HepG2 (cell line): ENCODE measurements at regions not wholly inside any gene's neighbourhood (a gene's known extent, or its start where the extent isn't known, plus 50 kb on each side); places are given as distances from the start of the nearest gene placed in this dataset.

ENCODE experiments used
- GPN1 ChIP-seq: sonication (generic); formaldehyde crosslinking; IDR thresholded peaks from 2 replicates; pipeline ENCODE4 v1.5.1; 2020; ENCODE audit warnings: missing genetic modification reagents, borderline replicate concordance
- HMGA1 ChIP-seq: sonication (generic); formaldehyde crosslinking; conservative IDR thresholded peaks from 2 replicates; pipeline ENCODE4 v1.4.0; 2020; ENCODE audit warnings: missing genetic modification reagents
- MIER2 ChIP-seq: IDR thresholded peaks from 2 replicates; pipeline ENCODE4 v1.6.1; 2016; ENCODE audit warnings: missing biosample characterization, missing genetic modification reagents
- MXD4 ChIP-seq: IDR thresholded peaks from 2 replicates; pipeline ENCODE4 v1.6.1; 2016; ENCODE audit warnings: mild to moderate bottlenecking, missing biosample characterization, missing genetic modification reagents
- MXI1 ChIP-seq: IDR thresholded peaks from 3 replicates; pipeline ENCODE4 v1.6.1; 2012; ENCODE audit warnings: low read depth, low read length, inconsistent platforms, borderline replicate concordance
- NFYB ChIP-seq: sonication (generic); formaldehyde crosslinking; IDR thresholded peaks from 2 replicates; pipeline ENCODE4 v1.4.0; 2020; ENCODE audit warnings: missing genetic modification reagents
- PITX1 ChIP-seq: sonication (generic); formaldehyde crosslinking; IDR thresholded peaks from 2 replicates; pipeline ENCODE4 v1.5.1; 2020; ENCODE audit warnings: mild to moderate bottlenecking, missing genetic modification reagents
- RORA ChIP-seq: sonication (generic); formaldehyde crosslinking; IDR thresholded peaks from 2 replicates; pipeline ENCODE4 v1.5.0; 2020; ENCODE audit warnings: mild to moderate bottlenecking, missing genetic modification reagents, moderate library complexity
- SALL2 ChIP-seq: sonication (generic); formaldehyde crosslinking; IDR thresholded peaks from 2 replicates; pipeline ENCODE4 v1.8.1; 2023; ENCODE audit warnings: mild to moderate bottlenecking, missing genetic modification reagents, inconsistent platforms
- SIN3A ChIP-seq: IDR thresholded peaks from 2 replicates; pipeline ENCODE4 v1.6.1; 2011; ENCODE audit warnings: low read depth, mild to moderate bottlenecking, control low read depth, low read length, borderline replicate concordance
- TEAD3 ChIP-seq: optimal IDR thresholded peaks from 2 replicates; pipeline ENCODE3; 2016; ENCODE audit warnings: borderline replicate concordance
- ZMYM3 ChIP-seq: sonication (generic); formaldehyde crosslinking; IDR thresholded peaks from 2 replicates; pipeline ENCODE4 v1.5.1; 2020; ENCODE audit warnings: mild to moderate bottlenecking, missing genetic modification reagents
- ZNF207 ChIP-seq: fragments of 450-650 bp; IDR thresholded peaks from 2 replicates; pipeline ENCODE4 v1.6.1; 2016; ENCODE audit warnings: antibody characterized with exemption, borderline replicate concordance
- ZNF660 ChIP-seq: sonication (generic); formaldehyde crosslinking; IDR thresholded peaks from 2 replicates; pipeline ENCODE4 v1.5.1; 2020; ENCODE audit warnings: mild to moderate bottlenecking, low read depth, missing genetic modification reagents, borderline replicate concordance
- ZNF75D ChIP-seq: sonication (generic); formaldehyde crosslinking; IDR thresholded peaks from 2 replicates; pipeline ENCODE4 v1.8.1; 2023; ENCODE audit warnings: missing genetic modification reagents, mild to moderate bottlenecking, borderline replicate concordance
- ZNF773 ChIP-seq: sonication (generic); formaldehyde crosslinking; IDR thresholded peaks from 2 replicates; pipeline ENCODE4 v1.4.0; 2020; ENCODE audit warnings: missing genetic modification reagents, borderline replicate concordance
- TF ChIP-seq, protein P1 (sequence below): sonication (generic); formaldehyde crosslinking; IDR thresholded peaks from 2 replicates; pipeline ENCODE4 v1.4.0; 2020; ENCODE audit warnings: missing genetic modification reagents, borderline replicate concordance
- TF ChIP-seq, protein P2 (sequence below): sonication (generic); formaldehyde crosslinking; IDR thresholded peaks from 2 replicates; pipeline ENCODE4 v1.4.0; 2020; ENCODE audit warnings: mild to moderate bottlenecking, low read depth, missing genetic modification reagents
- TF ChIP-seq, protein P3 (sequence below): conservative IDR thresholded peaks from 2 replicates; pipeline ENCODE4 v1.6.1; 2018; ENCODE audit warnings: missing genetic modification reagents
- TF ChIP-seq, protein P4 (sequence below): sonication (generic); formaldehyde crosslinking; IDR thresholded peaks from 2 replicates; pipeline ENCODE4 v1.8.0; 2022; ENCODE audit warnings: mild to moderate bottlenecking, missing genetic modification reagents, moderate library complexity
- TF ChIP-seq, protein P5 (sequence below): sonication (generic); formaldehyde crosslinking; IDR thresholded peaks from 2 replicates; pipeline ENCODE4 v1.4.0; 2020; ENCODE audit warnings: missing genetic modification reagents

DNA sequence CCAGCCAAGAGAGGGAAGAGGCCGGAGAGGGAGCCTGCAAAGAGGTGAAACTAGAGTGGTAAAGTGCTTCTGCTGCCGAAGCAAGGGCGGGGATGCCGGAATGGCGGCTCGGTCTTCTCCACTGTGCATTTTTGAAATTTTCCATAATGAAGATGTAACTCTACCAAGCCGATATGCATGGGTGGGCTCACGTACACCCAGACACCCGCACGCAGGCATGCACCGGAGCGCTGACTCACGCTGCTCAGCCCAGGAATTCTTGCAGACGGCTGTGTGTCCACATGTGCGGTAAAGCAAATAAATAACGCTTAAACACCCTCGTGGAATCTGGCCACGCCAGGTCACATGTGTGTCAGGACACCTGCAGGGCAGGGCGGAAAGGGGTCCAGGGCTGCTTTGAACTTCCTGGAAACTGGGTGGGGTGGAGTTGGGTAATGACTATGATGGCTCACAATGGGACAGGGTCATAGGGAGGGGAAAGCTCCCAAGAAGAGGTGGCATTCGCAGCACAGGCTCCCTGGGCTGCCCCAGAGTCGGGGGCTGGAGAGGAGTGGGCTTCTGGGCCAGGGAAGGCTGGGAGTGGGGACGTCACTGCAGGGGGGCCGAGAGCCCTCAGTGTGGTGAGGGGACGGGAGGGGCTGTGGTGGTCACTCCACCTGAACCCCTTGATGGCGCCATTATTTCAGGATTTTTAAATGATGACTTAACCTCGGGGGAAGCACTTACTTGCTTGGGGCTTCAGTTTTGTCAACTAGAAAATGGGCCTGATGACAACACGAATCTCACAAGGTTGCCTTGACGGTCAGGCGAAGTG lies 265.5 kb downstream of the PARN start (continued):
- TF ChIP-seq, protein P1, sequence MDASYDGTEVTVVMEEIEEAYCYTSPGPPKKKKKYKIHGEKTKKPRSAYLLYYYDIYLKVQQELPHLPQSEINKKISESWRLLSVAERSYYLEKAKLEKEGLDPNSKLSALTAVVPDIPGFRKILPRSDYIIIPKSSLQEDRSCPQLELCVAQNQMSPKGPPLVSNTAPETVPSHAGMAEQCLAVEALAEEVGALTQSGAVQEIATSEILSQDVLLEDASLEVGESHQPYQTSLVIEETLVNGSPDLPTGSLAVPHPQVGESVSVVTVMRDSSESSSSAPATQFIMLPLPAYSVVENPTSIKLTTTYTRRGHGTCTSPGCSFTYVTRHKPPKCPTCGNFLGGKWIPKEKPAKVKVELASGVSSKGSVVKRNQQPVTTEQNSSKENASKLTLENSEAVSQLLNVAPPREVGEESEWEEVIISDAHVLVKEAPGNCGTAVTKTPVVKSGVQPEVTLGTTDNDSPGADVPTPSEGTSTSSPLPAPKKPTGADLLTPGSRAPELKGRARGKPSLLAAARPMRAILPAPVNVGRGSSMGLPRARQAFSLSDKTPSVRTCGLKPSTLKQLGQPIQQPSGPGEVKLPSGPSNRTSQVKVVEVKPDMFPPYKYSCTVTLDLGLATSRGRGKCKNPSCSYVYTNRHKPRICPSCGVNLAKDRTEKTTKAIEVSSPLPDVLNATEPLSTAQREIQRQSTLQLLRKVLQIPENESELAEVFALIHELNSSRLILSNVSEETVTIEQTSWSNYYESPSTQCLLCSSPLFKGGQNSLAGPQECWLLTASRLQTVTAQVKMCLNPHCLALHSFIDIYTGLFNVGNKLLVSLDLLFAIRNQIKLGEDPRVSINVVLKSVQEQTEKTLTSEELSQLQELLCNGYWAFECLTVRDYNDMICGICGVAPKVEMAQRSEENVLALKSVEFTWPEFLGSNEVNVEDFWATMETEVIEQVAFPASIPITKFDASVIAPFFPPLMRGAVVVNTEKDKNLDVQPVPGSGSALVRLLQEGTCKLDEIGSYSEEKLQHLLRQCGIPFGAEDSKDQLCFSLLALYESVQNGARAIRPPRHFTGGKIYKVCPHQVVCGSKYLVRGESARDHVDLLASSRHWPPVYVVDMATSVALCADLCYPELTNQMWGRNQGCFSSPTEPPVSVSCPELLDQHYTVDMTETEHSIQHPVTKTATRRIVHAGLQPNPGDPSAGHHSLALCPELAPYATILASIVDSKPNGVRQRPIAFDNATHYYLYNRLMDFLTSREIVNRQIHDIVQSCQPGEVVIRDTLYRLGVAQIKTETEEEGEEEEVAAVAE = peak; percentile 95
- TF ChIP-seq SALL2 (CRISPR knock-in tag) = no peak
- TF ChIP-seq TEAD3 = peak; percentile 99
- no peak for TF ChIP-seq GPN1 (CRISPR knock-in tag)
- peak; percentile 97 for TF ChIP-seq ZMYM3 (CRISPR knock-in tag)
- peak; percentile 97 for TF ChIP-seq MXD4 (CRISPR knock-in tag)
- TF ChIP-seq PITX1 (CRISPR knock-in tag) = peak; percentile 96
- TF ChIP-seq ZNF75D (CRISPR knock-in tag) = no peak
- TF ChIP-seq MIER2 (CRISPR knock-in tag) = peak; percentile 88
- no peak for TF ChIP-seq NFYB (CRISPR knock-in tag)
- TF ChIP-seq SIN3A = peak; percentile 97
- TF ChIP-seq ZNF773 (CRISPR knock-in tag) = no peak
- no peak for TF ChIP-seq RORA (CRISPR knock-in tag)
- TF ChIP-seq, protein P2, sequence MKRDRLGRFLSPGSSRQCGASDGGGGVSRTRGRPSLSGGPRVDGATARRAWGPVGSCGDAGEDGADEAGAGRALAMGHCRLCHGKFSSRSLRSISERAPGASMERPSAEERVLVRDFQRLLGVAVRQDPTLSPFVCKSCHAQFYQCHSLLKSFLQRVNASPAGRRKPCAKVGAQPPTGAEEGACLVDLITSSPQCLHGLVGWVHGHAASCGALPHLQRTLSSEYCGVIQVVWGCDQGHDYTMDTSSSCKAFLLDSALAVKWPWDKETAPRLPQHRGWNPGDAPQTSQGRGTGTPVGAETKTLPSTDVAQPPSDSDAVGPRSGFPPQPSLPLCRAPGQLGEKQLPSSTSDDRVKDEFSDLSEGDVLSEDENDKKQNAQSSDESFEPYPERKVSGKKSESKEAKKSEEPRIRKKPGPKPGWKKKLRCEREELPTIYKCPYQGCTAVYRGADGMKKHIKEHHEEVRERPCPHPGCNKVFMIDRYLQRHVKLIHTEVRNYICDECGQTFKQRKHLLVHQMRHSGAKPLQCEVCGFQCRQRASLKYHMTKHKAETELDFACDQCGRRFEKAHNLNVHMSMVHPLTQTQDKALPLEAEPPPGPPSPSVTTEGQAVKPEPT (CRISPR knock-in tag) = peak; percentile 98
- TF ChIP-seq HMGA1 (CRISPR knock-in tag) = no peak
- TF ChIP-seq ZNF660 = peak; percentile 80; the same call in 1 of the 2 replicates
- TF ChIP-seq ZNF207 = no peak
- TF ChIP-seq, protein P3, sequence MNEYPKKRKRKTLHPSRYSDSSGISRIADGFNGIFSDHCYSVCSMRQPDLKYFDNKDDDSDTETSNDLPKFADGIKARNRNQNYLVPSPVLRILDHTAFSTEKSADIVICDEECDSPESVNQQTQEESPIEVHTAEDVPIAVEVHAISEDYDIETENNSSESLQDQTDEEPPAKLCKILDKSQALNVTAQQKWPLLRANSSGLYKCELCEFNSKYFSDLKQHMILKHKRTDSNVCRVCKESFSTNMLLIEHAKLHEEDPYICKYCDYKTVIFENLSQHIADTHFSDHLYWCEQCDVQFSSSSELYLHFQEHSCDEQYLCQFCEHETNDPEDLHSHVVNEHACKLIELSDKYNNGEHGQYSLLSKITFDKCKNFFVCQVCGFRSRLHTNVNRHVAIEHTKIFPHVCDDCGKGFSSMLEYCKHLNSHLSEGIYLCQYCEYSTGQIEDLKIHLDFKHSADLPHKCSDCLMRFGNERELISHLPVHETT (CRISPR knock-in tag) = peak; percentile 94
- TF ChIP-seq, protein P4, sequence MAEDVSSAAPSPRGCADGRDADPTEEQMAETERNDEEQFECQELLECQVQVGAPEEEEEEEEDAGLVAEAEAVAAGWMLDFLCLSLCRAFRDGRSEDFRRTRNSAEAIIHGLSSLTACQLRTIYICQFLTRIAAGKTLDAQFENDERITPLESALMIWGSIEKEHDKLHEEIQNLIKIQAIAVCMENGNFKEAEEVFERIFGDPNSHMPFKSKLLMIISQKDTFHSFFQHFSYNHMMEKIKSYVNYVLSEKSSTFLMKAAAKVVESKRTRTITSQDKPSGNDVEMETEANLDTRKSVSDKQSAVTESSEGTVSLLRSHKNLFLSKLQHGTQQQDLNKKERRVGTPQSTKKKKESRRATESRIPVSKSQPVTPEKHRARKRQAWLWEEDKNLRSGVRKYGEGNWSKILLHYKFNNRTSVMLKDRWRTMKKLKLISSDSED (CRISPR knock-in tag) = 0 out of 2 replicates have a peak, but pooled peaks have one; percentile 22
- TF ChIP-seq, protein P5, sequence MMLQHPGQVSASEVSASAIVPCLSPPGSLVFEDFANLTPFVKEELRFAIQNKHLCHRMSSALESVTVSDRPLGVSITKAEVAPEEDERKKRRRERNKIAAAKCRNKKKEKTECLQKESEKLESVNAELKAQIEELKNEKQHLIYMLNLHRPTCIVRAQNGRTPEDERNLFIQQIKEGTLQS = peak; percentile 90
- peak; percentile 100 for TF ChIP-seq MXI1
